Caco-2 (cell line): ENCODE measurements at regions not wholly inside any gene's neighbourhood (a gene's known extent, or its start where the extent isn't known, plus 50 kb on each side); places are given as distances from the start of the nearest gene placed in this dataset.

Experiments
- BruUV-seq: library from RNA; stranded (reverse); fragments of 400-500 nt; replicated peaks from 2 replicates; lab custom pipeline; 2021; lab: Mats Ljungman, UMichigan
- CTCF ChIA-PET: fragments of 300-600 bp; sonication (Branson Sonifier 250); formaldehyde crosslinking; loops from one replicate; lab custom pipeline; 2022; ENCODE audit warnings: antibody characterized with exemption; lab: Charles Lee
- POLR2A ChIA-PET: fragments of 300-600 bp; sonication (Branson Sonifier 250); formaldehyde crosslinking; loops from one replicate; lab custom pipeline; 2022; ENCODE audit warnings: antibody characterized with exemption; lab: Charles Lee
- DNase-seq, 2 experiments: peaks; one replicate each; pipeline versions ENCODE4 v3.0.0 to v3.0.0-alpha.2; 2020 to 2022
- H3K27me3 ChIP-seq: replicated peaks from 2 replicates; pipeline ENCODE4 v1.6.0; 2011; ENCODE audit warnings: low read length; ENCODE audit not compliant: control insufficient read depth, insufficient read depth
- H3K36me3 ChIP-seq: 2 replicates; pipeline ENCODE4 v1.5.1; 2011; ENCODE audit warnings: low read length; ENCODE audit not compliant: control insufficient read depth, insufficient read depth
- H3K4me1 ChIP-seq: fragments of 250-450 bp; sonication (Bioruptor Pico); 2 replicates; pipeline ENCODE4 v1.5.1; 2020; ENCODE audit warnings: mild to moderate bottlenecking
- H3K4me3 ChIP-seq: 2 replicates; pipeline ENCODE4 v1.5.1; 2011; ENCODE audit warnings: low read depth, mild to moderate bottlenecking, control low read depth, low read length
- H3K9me3 ChIP-seq: fragments of 250-450 bp; sonication (Bioruptor Pico); 2 replicates; pipeline ENCODE4 v1.5.1; 2020; ENCODE audit warnings: mild to moderate bottlenecking, moderate library complexity
- H3K27ac Mint-ChIP-seq: one replicate; pipeline ENCODE4 v1.8.0; 2022; ENCODE audit warnings: mixed read lengths; ENCODE audit not compliant: unreplicated experiment
- H3K27me3 Mint-ChIP-seq: one replicate; pipeline ENCODE4 v1.8.0; 2022; ENCODE audit warnings: mixed read lengths; ENCODE audit not compliant: insufficient read depth, unreplicated experiment
- H3K36me3 Mint-ChIP-seq: one replicate; pipeline ENCODE4 v1.8.0; 2022; ENCODE audit warnings: mild to moderate bottlenecking, mixed read lengths; ENCODE audit not compliant: insufficient read depth, unreplicated experiment
- H3K4me1 Mint-ChIP-seq: one replicate; pipeline ENCODE4 v1.8.0; 2022; ENCODE audit warnings: low read depth, mixed read lengths; ENCODE audit not compliant: unreplicated experiment
- H3K4me3 Mint-ChIP-seq: one replicate; pipeline ENCODE4 v1.8.0; 2022; ENCODE audit warnings: mild to moderate bottlenecking, moderate library complexity, mixed read lengths; ENCODE audit not compliant: unreplicated experiment
- H3K9me3 Mint-ChIP-seq: one replicate; pipeline ENCODE4 v1.8.0; 2022; ENCODE audit warnings: mixed read lengths; ENCODE audit not compliant: unreplicated experiment
- CTCF ChIP-seq, 2 experiments: fragments of 200-600 bp in 1 of 2; IDR thresholded peaks; 1 replicate in 1 of 2; 2 replicates in 1 of 2; pipeline versions ENCODE4 v1.5.1 to v1.8.0; 2011 to 2022; ENCODE audit warnings: antibody characterized with exemption in 1 of 2, control low read depth in 1 of 2, inconsistent platforms in 1 of 2, low read depth in 1 of 2, low read length in 1 of 2, mild to moderate bottlenecking in 1 of 2, moderate library complexity in 1 of 2; ENCODE audit not compliant: insufficient read depth in 1 of 2, severe bottlenecking in 1 of 2, unreplicated experiment in 1 of 2
- intact Hi-C: fragments of 100-400 bp; cut with micrococcal nuclease; formaldehyde crosslinking; loops from one replicate; pipeline ENCODE4 v1.10.0; 2022; ENCODE audit not compliant: unreplicated experiment

DNA sequence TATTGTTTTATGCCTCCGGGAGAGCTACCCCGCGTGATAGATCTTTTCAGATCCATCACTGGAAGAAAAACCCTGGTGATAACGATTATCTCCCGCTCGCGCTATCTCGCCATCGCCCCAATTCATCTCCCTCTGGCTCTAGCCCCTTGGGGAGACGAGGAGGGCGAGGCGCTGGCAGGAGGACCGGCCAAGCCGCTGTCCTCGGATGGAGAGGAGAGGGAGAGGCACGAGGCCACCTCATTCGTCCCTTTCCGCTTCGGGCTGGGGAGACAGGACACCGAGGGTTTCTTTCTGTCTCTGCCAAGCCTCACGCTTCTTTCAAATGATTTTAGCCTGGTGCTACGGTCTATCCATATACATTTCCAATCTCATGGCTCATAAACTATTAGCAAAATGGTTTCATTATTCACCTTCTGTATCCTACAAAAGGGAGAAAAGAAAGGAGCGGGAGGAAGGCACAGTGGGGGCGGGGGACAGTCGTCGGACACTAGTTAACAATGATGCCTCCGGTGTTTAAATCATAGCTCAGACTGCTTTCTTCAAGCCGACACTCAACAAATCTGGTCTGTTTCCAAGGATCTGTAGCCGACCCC lies 415.0 kb upstream of the ESRRG start:
- no peaks in the 10 kb centered on the region for H3K9me3 Mint-ChIP-seq
- DNase-seq, result no peak
- H3K9me3 ChIP-seq, result no peaks in the 10 kb centered on the region
- no peak overlapping the region for H3K27ac Mint-ChIP-seq
- intact Hi-C loops, result no loop called here
- ChIA-PET POLR2A (no interaction called here), CTCF (no interaction called here)
- H3K27me3 ChIP-seq, result no peaks in the 10 kb centered on the region; the same call in 1 of the 2 replicates
- H3K4me3 Mint-ChIP-seq, result no peak overlapping the region
- H3K4me1 ChIP-seq, result no peaks in the 10 kb centered on the region
- H3K36me3 ChIP-seq, result no peaks in the 10 kb centered on the region
- peaks cover 12% of the 10 kb centered on the region for H3K4me1 Mint-ChIP-seq
- BruUV-seq, result no TSS peak
- no peak for TF ChIP-seq CTCF (IDR thresholded peaks at IDR 0.05; ENCODE audit: insufficient read depth in 1 of 2, low read depth in 1 of 2, low read length in 1 of 2, severe bottlenecking in 1 of 2, unreplicated experiment in 1 of 2)
- peaks cover 10% of the 10 kb centered on the region for H3K27me3 Mint-ChIP-seq
- H3K4me3 ChIP-seq, result no peak overlapping the region
- no peaks in the 10 kb centered on the region for H3K36me3 Mint-ChIP-seq

GRCh38 chr1:217137210-217137881 lies 414.1 kb upstream of the ESRRG start:
- Mint-ChIP-seq H3K36me3 (no peaks in the 10 kb centered on the region), H3K4me1 (peaks cover 13% of the 10 kb centered on the region), H3K27me3 (peaks cover 10% of the 10 kb centered on the region), H3K27ac (no peak overlapping the region), H3K9me3 (no peaks in the 10 kb centered on the region), H3K4me3 (no peak overlapping the region)
- Histone ChIP-seq H3K27me3 (no peaks in the 10 kb centered on the region; the same call in 1 of the 2 replicates), H3K36me3 (no peaks in the 10 kb centered on the region), H3K4me3 (no peak overlapping the region), H3K9me3 (no peaks in the 10 kb centered on the region), H3K4me1 (no peaks in the 10 kb centered on the region)
- DNase-seq, result no peak
- ChIA-PET POLR2A (no interaction called here), CTCF (no interaction called here)
- TF ChIP-seq CTCF (IDR thresholded peaks at IDR 0.05; ENCODE audit: insufficient read depth in 1 of 2, low read depth in 1 of 2, low read length in 1 of 2, severe bottlenecking in 1 of 2, unreplicated experiment in 1 of 2), result no peak
- no TSS peak for BruUV-seq
- intact Hi-C loops, result no loop called here

DNA sequence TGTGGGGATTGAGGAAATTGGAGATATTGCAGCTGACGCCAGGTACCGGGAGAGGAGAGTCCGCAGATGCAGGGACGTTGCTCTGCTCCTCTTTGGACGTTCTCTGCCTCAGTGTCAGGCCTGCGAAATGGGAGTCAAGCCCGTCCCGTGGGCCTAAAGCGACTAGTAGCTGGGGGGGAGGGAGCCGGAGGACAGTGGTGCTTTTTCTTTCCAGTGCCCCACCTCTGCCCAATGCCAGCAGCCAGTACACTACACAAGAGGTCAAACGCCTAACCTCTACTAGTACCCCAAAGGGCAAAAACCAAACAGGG lies 413.6 kb upstream of the ESRRG start:
- Histone ChIP-seq H3K4me3 (no peak overlapping the region), H3K4me1 (no peaks in the 10 kb centered on the region), H3K9me3 (no peaks in the 10 kb centered on the region), H3K36me3 (no peaks in the 10 kb centered on the region), H3K27me3 (no peaks in the 10 kb centered on the region; the same call in 1 of the 2 replicates)
- Mint-ChIP-seq H3K27me3 (peaks cover 10% of the 10 kb centered on the region), H3K4me1 (peaks cover 13% of the 10 kb centered on the region), H3K9me3 (no peaks in the 10 kb centered on the region), H3K4me3 (no peak overlapping the region), H3K36me3 (no peaks in the 10 kb centered on the region), H3K27ac (no peak overlapping the region)
- ChIA-PET CTCF (no interaction called here), POLR2A (no interaction called here)
- no peak for DNase-seq
- TF ChIP-seq CTCF (IDR thresholded peaks at IDR 0.05; ENCODE audit: insufficient read depth in 1 of 2, low read depth in 1 of 2, low read length in 1 of 2, severe bottlenecking in 1 of 2, unreplicated experiment in 1 of 2), result no peak
- no TSS peak for BruUV-seq
- intact Hi-C loops, result no loop called here
